GDM1 (cell line): ENCODE measurements at regions not wholly inside any gene's neighbourhood (a gene's known extent, or its start where the extent isn't known, plus 50 kb on each side); places are given as distances from the start of the nearest gene placed in this dataset.
A peak's percentile ranks its signal among the peaks of the same experiment; 100 is the strongest.

Experiments used
- DNase-seq: peaks from one replicate; lab custom pipeline; 2025; lab: John Stamatoyannopoulos, UW

DNA sequence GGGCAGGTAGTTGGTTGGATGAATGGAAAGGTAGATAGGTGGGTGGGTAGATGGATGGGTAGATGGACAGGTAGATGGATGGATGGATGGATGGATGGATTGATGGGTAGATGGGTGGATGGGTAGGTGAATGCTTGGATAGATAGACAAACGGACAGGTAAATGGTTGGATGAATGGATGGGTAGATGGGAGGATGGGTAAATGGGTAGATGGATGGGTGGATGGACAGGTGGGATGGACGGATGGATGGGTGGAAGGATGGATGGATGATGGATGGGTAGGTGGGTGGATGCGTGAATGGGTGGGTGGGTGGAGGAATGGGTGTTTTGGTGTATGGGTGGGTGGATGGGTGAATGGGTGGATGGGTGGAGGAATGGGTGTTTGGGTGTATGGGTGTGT is 50.1 kb upstream of the ASAP2 start:
- DNase-seq = no peak

GRCh38 chr2:9154061-9154460 is 52.6 kb upstream of the ASAP2 start:
- DNase-seq = no peak

DNA sequence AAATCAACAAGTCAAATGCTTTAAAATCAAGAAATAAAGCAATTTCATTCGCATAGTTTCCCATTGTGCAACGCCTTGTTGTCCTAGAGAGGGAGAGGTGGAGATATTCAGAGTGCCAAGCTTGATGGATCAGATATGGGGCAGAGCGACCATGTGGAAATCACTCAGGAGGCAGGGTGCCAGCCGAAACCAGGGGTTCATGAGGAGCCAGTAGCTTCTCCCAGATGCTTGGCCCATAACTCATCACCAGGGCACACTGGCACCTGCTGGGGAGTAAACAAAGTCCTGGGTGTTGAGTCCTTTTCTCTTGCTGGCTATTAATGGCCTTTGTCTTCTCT is 53.0 kb upstream of the ASAP2 start:
- no peak for DNase-seq

- DNase-seq = no peak
Measured at GRCh38 chr2:9152975-9153642, 53.5 kb upstream of the ASAP2 start.

- no peak for DNase-seq
Measured at GRCh38 chr2:9150906-9151305, 55.7 kb upstream of the ASAP2 start.

DNA sequence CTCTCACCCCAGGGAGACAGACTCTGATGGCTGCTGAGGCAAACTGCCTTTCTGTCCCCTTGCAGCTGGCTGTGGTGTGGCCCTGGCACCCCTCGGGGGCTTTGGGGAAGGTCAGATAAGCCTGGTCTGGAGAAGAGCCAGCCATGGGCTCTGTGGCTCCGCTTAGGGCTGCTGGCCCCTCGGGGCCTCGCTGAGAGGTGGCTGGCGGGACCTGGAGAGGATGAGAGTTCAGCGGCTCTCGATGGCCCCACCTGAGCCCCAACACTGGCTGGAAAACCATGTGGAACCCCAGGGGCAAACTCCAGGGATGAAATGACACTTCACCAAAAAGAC is 56.1 kb upstream of the ASAP2 start:
- no peak for DNase-seq

GRCh38 chr2:9149726-9150567 is 56.7 kb upstream of the ASAP2 start:
- no peak for DNase-seq

- DNase-seq = no peak
Measured at GRCh38 chr2:9149388-9149660, 57.3 kb upstream of the ASAP2 start.

DNA sequence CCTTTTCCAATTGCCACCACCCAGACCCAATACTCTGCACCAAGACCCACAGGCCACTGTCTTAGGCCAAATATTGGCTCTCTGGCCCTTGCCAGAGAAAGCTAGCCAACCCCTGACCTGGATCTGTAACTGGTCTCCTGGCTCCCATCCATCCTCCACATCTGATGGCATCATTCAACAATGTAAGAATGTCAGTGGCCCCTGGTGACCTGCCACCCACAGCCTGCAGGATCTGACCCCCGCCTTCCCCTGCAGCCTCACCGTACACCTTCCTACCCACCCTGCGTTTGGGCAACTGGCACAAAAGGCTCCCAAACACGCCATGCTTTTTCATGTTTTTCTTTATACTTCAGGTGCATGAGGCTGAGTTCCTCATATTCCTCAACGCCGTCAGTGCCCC is 60.0 kb upstream of the ASAP2 start:
- DNase-seq = no peak

- DNase-seq = no peak
Measured at GRCh38 chr2:9145752-9146430, 60.7 kb upstream of the ASAP2 start.

- DNase-seq = no peak
Measured at GRCh38 chr2:9145109-9145751, 61.4 kb upstream of the ASAP2 start.

DNA sequence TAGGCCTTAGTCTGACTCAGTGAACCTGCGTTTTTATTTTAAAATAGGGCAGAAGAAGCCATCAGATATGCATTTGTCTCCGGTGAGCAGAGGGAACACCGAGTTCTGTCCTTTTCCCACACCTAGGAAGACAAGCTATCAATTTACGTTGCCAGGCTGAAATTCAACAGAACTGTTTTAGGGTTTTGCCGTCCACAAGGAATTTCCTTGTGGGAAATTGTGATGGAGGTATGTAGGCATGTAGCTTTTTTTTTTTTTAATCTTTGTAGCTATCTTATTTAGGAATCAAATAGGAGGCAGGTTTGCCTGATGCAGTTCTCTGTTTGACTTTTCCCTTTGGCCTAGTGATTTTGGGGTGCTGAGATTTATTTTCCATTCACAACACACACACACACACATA is 62.0 kb upstream of the ASAP2 start:
- no peak for DNase-seq

DNA sequence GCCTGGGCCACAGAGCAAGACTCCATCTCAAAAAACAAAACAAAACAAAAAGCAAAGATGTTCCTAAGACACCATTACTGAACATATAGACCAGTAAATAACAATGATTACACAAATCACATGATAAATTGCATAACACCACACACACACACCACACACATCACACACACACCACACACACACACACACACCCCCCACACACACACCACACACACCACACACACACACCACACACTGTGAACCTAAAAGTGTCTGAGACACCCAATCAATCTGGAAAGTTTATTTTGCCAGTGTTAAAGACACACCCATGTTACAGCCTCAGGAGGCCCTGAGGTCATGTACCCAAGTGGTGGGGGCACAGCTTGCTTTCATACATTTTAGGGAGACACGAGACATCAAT is 62.6 kb upstream of the ASAP2 start:
- DNase-seq = no peak

DNA sequence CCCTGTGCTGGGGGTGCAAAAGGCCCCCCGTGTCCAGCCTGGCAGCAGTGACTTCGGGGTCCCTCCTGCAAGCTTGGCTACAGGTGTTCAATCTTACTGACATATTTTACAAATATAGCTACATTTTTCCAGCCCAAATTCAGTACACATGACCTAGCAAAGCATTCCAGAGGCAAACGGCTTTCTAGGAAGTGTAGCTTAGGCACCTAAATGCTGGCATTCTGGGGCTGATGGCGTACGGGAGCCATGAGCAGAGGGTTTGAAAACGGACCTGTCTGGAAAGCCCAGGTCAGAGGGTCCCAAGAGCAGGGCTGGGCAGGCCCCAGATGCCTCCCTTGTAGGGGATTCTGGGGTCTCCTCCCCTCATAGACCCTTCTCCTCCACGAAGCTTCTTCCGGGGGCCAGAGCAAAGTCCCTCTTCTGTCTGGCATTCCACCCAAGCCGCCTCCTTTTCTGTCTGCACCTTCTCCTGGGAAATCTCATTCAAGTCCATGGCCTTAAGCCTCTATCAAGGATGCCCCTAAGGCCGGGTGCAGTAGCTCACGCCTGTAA is 63.3 kb upstream of the ASAP2 start:
- no peak for DNase-seq

- DNase-seq = peak; percentile 61
Measured at GRCh38 chr2:9142551-9143263, 63.9 kb upstream of the ASAP2 start.

- DNase-seq = no peak
Measured at GRCh38 chr2:9141706-9142460, 64.7 kb upstream of the ASAP2 start.

GRCh38 chr2:9141091-9141667 is 65.4 kb upstream of the ASAP2 start:
- DNase-seq = no peak

DNA sequence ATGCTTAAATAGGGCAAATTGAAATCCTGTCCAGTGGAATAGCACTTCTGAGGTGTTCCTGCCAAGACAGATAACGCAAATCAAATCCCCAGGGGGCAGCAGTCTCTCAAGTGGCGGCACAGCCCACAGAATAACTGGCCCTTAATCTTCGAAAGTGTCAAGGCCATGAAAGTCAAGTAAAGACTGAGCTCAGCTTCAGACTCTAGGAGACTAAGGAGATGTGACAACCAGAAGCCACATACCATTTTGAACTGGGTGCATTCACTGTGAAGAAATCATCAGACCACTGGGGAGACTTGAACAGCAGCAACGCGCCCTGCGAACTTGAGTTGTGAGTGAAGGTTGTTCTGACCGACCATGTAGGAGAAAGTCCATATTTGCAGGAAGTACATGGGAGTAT is 66.0 kb upstream of the ASAP2 start:
- no peak for DNase-seq

DNA sequence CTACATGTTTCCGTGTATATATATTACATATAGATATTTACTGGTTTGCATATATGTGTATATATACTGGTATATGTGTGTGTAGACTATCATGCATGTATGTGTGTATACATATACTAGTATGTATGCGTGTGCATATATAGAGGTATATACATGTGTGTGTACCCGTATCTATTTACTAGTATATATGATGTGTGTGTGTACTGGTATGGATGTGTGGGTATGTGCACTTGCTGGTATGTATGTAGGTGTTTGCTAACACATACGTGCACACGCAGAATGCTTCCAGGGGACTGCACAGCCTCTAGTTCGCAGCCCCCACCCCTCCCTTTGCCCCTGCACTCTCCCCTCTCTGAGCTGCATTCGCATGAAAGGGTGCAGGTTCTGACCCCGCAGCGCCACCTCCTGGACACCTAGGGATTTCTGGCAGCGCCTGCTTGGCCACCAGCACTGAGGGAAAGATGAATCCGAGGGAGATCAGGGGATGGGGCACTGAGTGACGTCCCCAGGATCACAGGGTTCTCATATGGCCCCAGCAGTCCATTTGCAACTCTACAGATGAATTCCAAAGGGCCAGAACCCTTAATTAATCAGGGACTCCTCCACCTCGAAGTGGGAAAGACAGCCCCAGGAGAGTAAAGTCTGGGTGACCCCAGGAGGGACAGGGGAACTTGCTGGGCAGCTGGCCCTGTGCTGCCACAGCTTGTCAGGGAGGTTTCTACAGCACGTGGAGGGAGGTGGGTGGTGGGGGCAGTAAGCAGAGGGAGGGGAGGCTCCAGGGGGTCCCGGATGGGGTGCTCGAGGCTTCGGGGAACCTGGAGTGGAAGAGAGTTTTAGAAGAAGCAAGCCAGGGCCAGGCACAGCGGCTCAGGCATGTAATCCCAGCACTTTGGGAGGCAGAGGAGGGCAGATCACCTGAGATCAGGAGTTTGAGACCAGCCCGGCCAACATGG is 66.8 kb upstream of the ASAP2 start:
- DNase-seq = peak; percentile 39
